ENCODE measurements at regions not wholly inside any gene's neighbourhood (a gene's known extent, or its start where the extent isn't known, plus 50 kb on each side); places are given as distances from the start of the nearest gene placed in this dataset.

GRCh38 chr5:53368516-53368915 is 111.9 kb upstream of the FST start:
- Histone ChIP-seq H3K9me2 (replicated peaks; ENCODE audit: low read length) (no peaks in the 10 kb centered on the region), H3K4me3 (ENCODE audit: low read length) (no peak overlapping the region), H3K9me3 (ENCODE audit: low read length) (no peaks in the 10 kb centered on the region), H3F3A (ENCODE audit: low read length, unreplicated experiment) (peaks cover 11% of the 10 kb centered on the region), H3K4me1 (ENCODE audit: insufficient read depth, low read length) (peaks cover 59% of the 10 kb centered on the region), H3K4me2 (ENCODE audit: low read length) (peak overlapping the region; percentile 13), H3K9ac (ENCODE audit: low read length) (peak overlapping the region; percentile 88), H3K79me2 (ENCODE audit: low read length) (peaks cover 4% of the 10 kb centered on the region; the same call in 1 of the 2 replicates), H4K20me1 (ENCODE audit: low read length) (no peaks in the 10 kb centered on the region), H3K36me3 (ENCODE audit: low read depth, low read length) (no peaks in the 10 kb centered on the region), H3K27ac (ENCODE audit: low read length) (peak overlapping the region; percentile 100), H3K27me3 (ENCODE audit: low read length) (no peaks in the 10 kb centered on the region), H2AFZ (ENCODE audit: low read length) (no peak overlapping the region)
- ATAC-seq (peak; percentile 39), DNase-seq (peak; percentile 73)
- TF ChIP-seq EZH2phosphoT487 (IDR thresholded peaks at IDR 0.05; ENCODE audit: borderline replicate concordance, low read length), result no peak
- no peak for TF ChIP-seq CTCF (conservative IDR thresholded peaks at IDR 0.05; ENCODE audit: low read depth, low read length)
- no peak for TF ChIP-seq EZH2 (IDR thresholded peaks at IDR 0.05; ENCODE audit: low read length, unreplicated experiment)
- BruUV-seq (replicated peaks), result no TSS peak
- POLR2A ChIA-PET (ENCODE audit: unreplicated experiment), result interaction anchor here (0.7 kb wide), 1 partner anchor 54 kb away, joined by 3 read pairs; no protein-coding TSS in a partner anchor
- CTCF ChIA-PET, result interaction anchor here (0.6 kb wide), 1 partner anchor 106 kb away, joined by 3 read pairs; no protein-coding TSS in a partner anchor
- intact Hi-C loops (cut with micrococcal nuclease), result loop anchor here (2.0 kb wide), 2 partner anchors 20 to 198 kb away; no protein-coding TSS in a partner anchor

- CTCF ChIA-PET, result no interaction called here
- H3F3A ChIP-seq (ENCODE audit: low read length, unreplicated experiment), result peaks cover 7% of the 10 kb centered on the region
- peak overlapping the region; percentile 88 for H3K9ac ChIP-seq (ENCODE audit: low read length)
- H3K9me2 ChIP-seq (replicated peaks; ENCODE audit: low read length), result no peaks in the 10 kb centered on the region
- no peaks in the 10 kb centered on the region for H4K20me1 ChIP-seq (ENCODE audit: low read length)
- no TSS peak for BruUV-seq (replicated peaks)
- 0 out of 2 replicates have a peak, but pooled peaks cover 4% of the 10 kb centered on the region for H3K79me2 ChIP-seq (ENCODE audit: low read length)
- TF ChIP-seq EZH2 (IDR thresholded peaks at IDR 0.05; ENCODE audit: low read length, unreplicated experiment) (no peak), EZH2phosphoT487 (IDR thresholded peaks at IDR 0.05; ENCODE audit: borderline replicate concordance, low read length) (no peak)
- peak overlapping the region; percentile 100 for H3K27ac ChIP-seq (ENCODE audit: low read length)
- H3K27me3 ChIP-seq (ENCODE audit: low read length), result no peaks in the 10 kb centered on the region
- intact Hi-C loops (cut with micrococcal nuclease), result loop anchor here (2.0 kb wide), 2 partner anchors 20 to 198 kb away; no protein-coding TSS in a partner anchor
- H3K4me1 ChIP-seq (ENCODE audit: insufficient read depth, low read length), result peaks cover 54% of the 10 kb centered on the region
- POLR2A ChIA-PET (ENCODE audit: unreplicated experiment), result interaction anchor here (0.7 kb wide), 1 partner anchor 53 kb away, joined by 3 read pairs; no protein-coding TSS in a partner anchor
- peak overlapping the region; percentile 13; the same call in 1 of the 2 replicates for H3K4me2 ChIP-seq (ENCODE audit: low read length)
- H3K9me3 ChIP-seq (ENCODE audit: low read length), result no peaks in the 10 kb centered on the region
- DNase-seq (no peak), ATAC-seq (no peak)
- H3K36me3 ChIP-seq (ENCODE audit: low read depth, low read length), result no peaks in the 10 kb centered on the region
- H2AFZ ChIP-seq (ENCODE audit: low read length), result no peak overlapping the region
- no peak overlapping the region for H3K4me3 ChIP-seq (ENCODE audit: low read length)
These were observed 111.3 kb upstream of the FST start for GRCh38 chr5:53368966-53369605.

- BruUV-seq (replicated peaks), result no TSS peak
- no peaks in the 10 kb centered on the region for H4K20me1 ChIP-seq (ENCODE audit: low read length)
- ChIA-PET CTCF (no interaction called here), POLR2A (ENCODE audit: unreplicated experiment) (interaction anchor here (0.7 kb wide), 1 partner anchor 27 kb away, joined by 3 read pairs; no protein-coding TSS in a partner anchor)
- H3K27me3 ChIP-seq (ENCODE audit: low read length), result no peaks in the 10 kb centered on the region
- no peak overlapping the region for H3K9ac ChIP-seq (ENCODE audit: low read length)
- peaks cover 7% of the 10 kb centered on the region for H3F3A ChIP-seq (ENCODE audit: low read length, unreplicated experiment)
- peak overlapping the region; percentile 100 for H3K27ac ChIP-seq (ENCODE audit: low read length)
- 0 out of 2 replicates have a peak, but pooled peaks cover 4% of the 10 kb centered on the region for H3K79me2 ChIP-seq (ENCODE audit: low read length)
- no peak overlapping the region for H2AFZ ChIP-seq (ENCODE audit: low read length)
- peaks cover 48% of the 10 kb centered on the region for H3K4me1 ChIP-seq (ENCODE audit: insufficient read depth, low read length)
- H3K9me3 ChIP-seq (ENCODE audit: low read length), result no peaks in the 10 kb centered on the region
- no peak overlapping the region for H3K4me2 ChIP-seq (ENCODE audit: low read length)
- DNase-seq (no peak), ATAC-seq (no peak)
- TF ChIP-seq EZH2 (IDR thresholded peaks at IDR 0.05; ENCODE audit: low read length, unreplicated experiment), result no peak
- no peak for TF ChIP-seq EZH2phosphoT487 (IDR thresholded peaks at IDR 0.05; ENCODE audit: borderline replicate concordance, low read length)
- TF ChIP-seq CTCF (conservative IDR thresholded peaks at IDR 0.05; ENCODE audit: low read depth, low read length), result no peak
- no peaks in the 10 kb centered on the region for H3K36me3 ChIP-seq (ENCODE audit: low read depth, low read length)
- no peaks in the 10 kb centered on the region for H3K9me2 ChIP-seq (replicated peaks; ENCODE audit: low read length)
- intact Hi-C loops (cut with micrococcal nuclease), result loop anchor here (2.0 kb wide), 2 partner anchors 19 to 199 kb away; no protein-coding TSS in a partner anchor
- H3K4me3 ChIP-seq (ENCODE audit: low read length), result no peak overlapping the region
These were observed 110.7 kb upstream of the FST start for GRCh38 chr5:53369681-53370080.

Data from PC-3 (cell line).